A549 (cell line): ENCODE measurements at regions not wholly inside any gene's neighbourhood (a gene's known extent, or its start where the extent isn't known, plus 50 kb on each side); places are given as distances from the start of the nearest gene placed in this dataset.

Experiments used
- NR3C1 ChIP-seq: fragments of >200 bp; sonication (Bioruptor Twin); formaldehyde crosslinking; IDR thresholded peaks from 3 replicates; pipeline ENCODE4 v1.6.1; 2017
- RAD21 ChIP-seq, 2 experiments: fragments of >200 bp in 1 of 2; sonication (Bioruptor Twin) in 1 of 2; formaldehyde crosslinking in 1 of 2; IDR thresholded peaks in 1 of 2; conservative IDR thresholded peaks in 1 of 2; 2 replicates in 1 of 2; 3 replicates in 1 of 2; pipeline ENCODE4 v1.6.1; 2012 to 2018; ENCODE audit warnings: inconsistent platforms in 1 of 2
- REST ChIP-seq: fragments of 200-600 bp; sonication (generic); IDR thresholded peaks from 2 replicates; pipeline ENCODE4 v1.6.1; 2016; ENCODE audit warnings: antibody characterized with exemption, mild to moderate bottlenecking, moderate library complexity
- SREBF2 ChIP-seq: fragments of 450-650 bp; IDR thresholded peaks from 2 replicates; pipeline ENCODE4 v1.6.1; 2014; ENCODE audit warnings: mild to moderate bottlenecking, moderate library complexity
- TF ChIP-seq, protein P1 (sequence below): fragments of 250-450 bp; sonication (Bioruptor Pico); IDR thresholded peaks from 2 replicates; pipeline ENCODE4 v1.5.0; 2021; ENCODE audit warnings: mild to moderate bottlenecking, moderate library complexity, borderline replicate concordance
- TF ChIP-seq, protein P2 (sequence below): fragments of >200 bp; sonication (Bioruptor Twin); formaldehyde crosslinking; IDR thresholded peaks from 3 replicates; pipeline ENCODE4 v1.5.1; 2016

DNA sequence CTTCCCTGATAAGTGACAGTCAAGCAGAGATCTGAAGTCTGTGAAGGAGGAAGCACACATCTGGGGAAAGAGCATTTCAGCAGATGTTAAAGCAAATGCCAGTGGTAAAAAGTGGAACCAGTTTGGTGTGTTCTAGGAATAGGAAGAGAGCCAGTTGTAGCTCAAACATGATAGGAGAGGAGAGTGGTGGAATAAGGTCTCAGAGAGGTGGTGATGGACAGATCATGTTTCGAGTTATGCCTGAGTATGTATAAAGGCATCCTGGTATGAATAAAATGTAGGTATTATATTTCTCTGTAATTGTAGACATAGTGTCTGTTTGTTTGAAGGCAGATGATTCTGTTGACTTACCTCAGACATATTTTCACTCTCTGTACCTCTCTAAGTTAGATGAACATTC lies 89.1 kb downstream of the LARP7 start:
- TF ChIP-seq, protein P1, sequence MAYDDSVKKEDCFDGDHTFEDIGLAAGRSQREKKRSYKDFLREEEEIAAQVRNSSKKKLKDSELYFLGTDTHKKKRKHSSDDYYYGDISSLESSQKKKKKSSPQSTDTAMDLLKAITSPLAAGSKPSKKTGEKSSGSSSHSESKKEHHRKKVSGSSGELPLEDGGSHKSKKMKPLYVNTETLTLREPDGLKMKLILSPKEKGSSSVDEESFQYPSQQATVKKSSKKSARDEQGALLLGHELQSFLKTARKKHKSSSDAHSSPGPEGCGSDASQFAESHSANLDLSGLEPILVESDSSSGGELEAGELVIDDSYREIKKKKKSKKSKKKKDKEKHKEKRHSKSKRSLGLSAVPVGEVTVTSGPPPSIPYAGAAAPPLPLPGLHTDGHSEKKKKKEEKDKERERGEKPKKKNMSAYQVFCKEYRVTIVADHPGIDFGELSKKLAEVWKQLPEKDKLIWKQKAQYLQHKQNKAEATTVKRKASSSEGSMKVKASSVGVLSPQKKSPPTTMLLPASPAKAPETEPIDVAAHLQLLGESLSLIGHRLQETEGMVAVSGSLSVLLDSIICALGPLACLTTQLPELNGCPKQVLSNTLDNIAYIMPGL: no peak
- TF ChIP-seq, protein P2, sequence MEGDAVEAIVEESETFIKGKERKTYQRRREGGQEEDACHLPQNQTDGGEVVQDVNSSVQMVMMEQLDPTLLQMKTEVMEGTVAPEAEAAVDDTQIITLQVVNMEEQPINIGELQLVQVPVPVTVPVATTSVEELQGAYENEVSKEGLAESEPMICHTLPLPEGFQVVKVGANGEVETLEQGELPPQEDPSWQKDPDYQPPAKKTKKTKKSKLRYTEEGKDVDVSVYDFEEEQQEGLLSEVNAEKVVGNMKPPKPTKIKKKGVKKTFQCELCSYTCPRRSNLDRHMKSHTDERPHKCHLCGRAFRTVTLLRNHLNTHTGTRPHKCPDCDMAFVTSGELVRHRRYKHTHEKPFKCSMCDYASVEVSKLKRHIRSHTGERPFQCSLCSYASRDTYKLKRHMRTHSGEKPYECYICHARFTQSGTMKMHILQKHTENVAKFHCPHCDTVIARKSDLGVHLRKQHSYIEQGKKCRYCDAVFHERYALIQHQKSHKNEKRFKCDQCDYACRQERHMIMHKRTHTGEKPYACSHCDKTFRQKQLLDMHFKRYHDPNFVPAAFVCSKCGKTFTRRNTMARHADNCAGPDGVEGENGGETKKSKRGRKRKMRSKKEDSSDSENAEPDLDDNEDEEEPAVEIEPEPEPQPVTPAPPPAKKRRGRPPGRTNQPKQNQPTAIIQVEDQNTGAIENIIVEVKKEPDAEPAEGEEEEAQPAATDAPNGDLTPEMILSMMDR: no peak
- TF ChIP-seq SREBF2 (no peak), REST (no peak), NR3C1 (no peak), RAD21 (conservative IDR thresholded peaks at IDR 0.05 in 1 of 2, IDR thresholded peaks at IDR 0.05 in 1 of 2) (no peak)
